ENCODE measurements at regions not wholly inside any gene's neighbourhood (a gene's known extent, or its start where the extent isn't known, plus 50 kb on each side); places are given as distances from the start of the nearest gene placed in this dataset.

DNA sequence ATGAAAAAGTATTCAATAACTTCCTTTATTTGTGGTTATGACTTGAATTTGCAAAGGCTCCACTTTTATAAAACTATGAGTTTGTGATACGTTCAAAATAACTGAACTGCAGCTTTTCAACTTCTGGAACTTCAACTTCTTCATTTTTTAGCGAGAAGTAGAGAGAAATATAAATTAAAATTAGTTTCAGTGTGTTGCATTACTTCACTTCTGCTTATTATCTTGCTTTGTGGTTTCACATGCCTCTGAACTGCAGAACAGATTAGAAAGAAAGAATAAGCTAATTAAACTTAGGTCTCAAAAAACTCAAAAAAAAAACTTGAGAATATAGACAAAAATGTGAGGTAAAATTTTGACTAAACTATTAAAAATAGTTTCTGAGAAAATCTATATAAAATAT lies 1073.4 kb downstream of the PCDH17 start:
- TF ChIP-seq POLR2A (IDR thresholded peaks at IDR 0.05; ENCODE audit: low read depth, low read length) (no peak), TAF1 (IDR thresholded peaks at IDR 0.05; ENCODE audit: low read depth, low read length) (no peak), POLR2AphosphoS5 (IDR thresholded peaks at IDR 0.05; ENCODE audit: low read depth, low read length) (no peak)

Measured in GM12891 (cell line).